GM21447 (cell line): ENCODE measurements at regions not wholly inside any gene's neighbourhood (a gene's known extent, or its start where the extent isn't known, plus 50 kb on each side); places are given as distances from the start of the nearest gene placed in this dataset.

Experiments used
- ATAC-seq: cut with Tn5 transposase; IDR thresholded peaks from one replicate; pipeline ENCODE4 v1.9.1; 2021; ENCODE audit not compliant: unreplicated experiment

- ATAC-seq, result no peak
Observed at GRCh38 chr13:68696907-68697306, 1410.7 kb upstream of the ATXN8OS start.

- no peak for ATAC-seq
Observed at GRCh38 chr13:68692049-68692448, 1415.6 kb upstream of the ATXN8OS start.

GRCh38 chr13:68690567-68690966 lies 1417.1 kb upstream of the ATXN8OS start:
- ATAC-seq, result no peak

GRCh38 chr13:68676513-68677115 lies 1431.0 kb upstream of the ATXN8OS start:
- ATAC-seq, result no peak

GRCh38 chr13:68675209-68675608 lies 1432.4 kb upstream of the ATXN8OS start:
- no peak for ATAC-seq

- no peak for ATAC-seq
Observed at GRCh38 chr13:68667863-68668262, 1437.7 kb upstream of the PCDH9 start.

- no peak for ATAC-seq
Observed at GRCh38 chr13:68666774-68667397, 1436.8 kb upstream of the PCDH9 start.

GRCh38 chr13:68645814-68646213 lies 1415.7 kb upstream of the PCDH9 start:
- no peak for ATAC-seq

GRCh38 chr13:68644611-68645010 lies 1414.5 kb upstream of the PCDH9 start:
- ATAC-seq, result no peak

GRCh38 chr13:68636784-68637183 lies 1406.6 kb upstream of the PCDH9 start:
- no peak for ATAC-seq

GRCh38 chr13:68628994-68629393 lies 1398.9 kb upstream of the PCDH9 start:
- ATAC-seq, result no peak

- no peak for ATAC-seq
Observed at GRCh38 chr13:68627379-68627778, 1397.2 kb upstream of the PCDH9 start.

- ATAC-seq, result no peak
Observed at GRCh38 chr13:68616600-68617222, 1386.6 kb upstream of the PCDH9 start.

GRCh38 chr13:68609661-68610060 lies 1379.5 kb upstream of the PCDH9 start:
- no peak for ATAC-seq

GRCh38 chr13:68608147-68608546 lies 1378.0 kb upstream of the PCDH9 start:
- no peak for ATAC-seq

- no peak for ATAC-seq
Observed at GRCh38 chr13:68597641-68598040, 1367.5 kb upstream of the PCDH9 start.

- peak; percentile 100 for ATAC-seq
Observed at GRCh38 chr13:68588623-68589022, 1358.5 kb upstream of the PCDH9 start.

- no peak for ATAC-seq
Observed at GRCh38 chr13:68584776-68585175, 1354.6 kb upstream of the PCDH9 start.

GRCh38 chr13:68574053-68574452 lies 1343.9 kb upstream of the PCDH9 start:
- no peak for ATAC-seq

- no peak for ATAC-seq
Observed at GRCh38 chr13:68551701-68552522, 1321.8 kb upstream of the PCDH9 start.

- ATAC-seq, result peak; percentile 63
Observed at GRCh38 chr13:68550330-68550729, 1320.2 kb upstream of the PCDH9 start.

- ATAC-seq, result no peak
Observed at GRCh38 chr13:68540244-68540643, 1310.1 kb upstream of the PCDH9 start.
